ENCODE measurements at regions not wholly inside any gene's neighbourhood (a gene's known extent, or its start where the extent isn't known, plus 50 kb on each side); places are given as distances from the start of the nearest gene placed in this dataset.

GRCh38 chr14:85315733-85316290 lies 214.1 kb upstream of the FLRT2 start:
- H3K36me3 ChIP-seq = no peaks in the 10 kb centered on the region
- ATAC-seq (no peak), DNase-seq (no peak)
- no peak for TF ChIP-seq CTCF (IDR thresholded peaks at IDR 0.05)
- H3K27ac ChIP-seq = no peak overlapping the region
- H3K9me3 ChIP-seq = no peaks in the 10 kb centered on the region
- no peak overlapping the region for H3K4me3 ChIP-seq
- H3K27me3 ChIP-seq (ENCODE audit: low read depth) = no peaks in the 10 kb centered on the region
- intact Hi-C loops (cut with DNase I) = no loop called here
- peaks cover 6% of the 10 kb centered on the region for H3K4me1 ChIP-seq

- Histone ChIP-seq H3K4me1 (peaks cover 6% of the 10 kb centered on the region), H3K4me3 (no peak overlapping the region), H3K9me3 (no peaks in the 10 kb centered on the region), H3K27me3 (ENCODE audit: low read depth) (no peaks in the 10 kb centered on the region), H3K27ac (no peak overlapping the region), H3K36me3 (no peaks in the 10 kb centered on the region)
- no peak for ATAC-seq
- intact Hi-C loops (cut with DNase I) = no loop called here
- DNase-seq = no peak
- TF ChIP-seq CTCF (IDR thresholded peaks at IDR 0.05) = no peak
Measured at GRCh38 chr14:85316701-85317410, 213.1 kb upstream of the FLRT2 start.

GRCh38 chr14:85317491-85318021 lies 212.4 kb upstream of the FLRT2 start:
- no peak for TF ChIP-seq CTCF (IDR thresholded peaks at IDR 0.05)
- no peak overlapping the region for H3K4me3 ChIP-seq
- DNase-seq (no peak), ATAC-seq (no peak)
- intact Hi-C loops (cut with DNase I) = no loop called here
- no peak overlapping the region for H3K27ac ChIP-seq
- H3K27me3 ChIP-seq (ENCODE audit: low read depth) = no peaks in the 10 kb centered on the region
- H3K4me1 ChIP-seq = peaks cover 6% of the 10 kb centered on the region
- H3K9me3 ChIP-seq = no peaks in the 10 kb centered on the region
- no peaks in the 10 kb centered on the region for H3K36me3 ChIP-seq

- H3K4me3 ChIP-seq = no peak overlapping the region
- ATAC-seq = no peak
- no peaks in the 10 kb centered on the region for H3K27me3 ChIP-seq (ENCODE audit: low read depth)
- no peaks in the 10 kb centered on the region for H3K9me3 ChIP-seq
- DNase-seq = no peak
- intact Hi-C loops (cut with DNase I) = no loop called here
- H3K4me1 ChIP-seq = peaks cover 6% of the 10 kb centered on the region
- no peaks in the 10 kb centered on the region for H3K36me3 ChIP-seq
- TF ChIP-seq CTCF (IDR thresholded peaks at IDR 0.05) = no peak
- no peak overlapping the region for H3K27ac ChIP-seq
Measured at GRCh38 chr14:85319101-85319500, 210.8 kb upstream of the FLRT2 start.

- H3K36me3 ChIP-seq = no peaks in the 10 kb centered on the region
- H3K27me3 ChIP-seq (ENCODE audit: low read depth) = no peaks in the 10 kb centered on the region
- no peak overlapping the region for H3K27ac ChIP-seq
- intact Hi-C loops (cut with DNase I) = no loop called here
- H3K4me1 ChIP-seq = peaks cover 6% of the 10 kb centered on the region
- ATAC-seq (no peak), DNase-seq (no peak)
- no peak for TF ChIP-seq CTCF (IDR thresholded peaks at IDR 0.05)
- no peaks in the 10 kb centered on the region for H3K9me3 ChIP-seq
- no peak overlapping the region for H3K4me3 ChIP-seq
Measured at GRCh38 chr14:85319998-85320630, 209.8 kb upstream of the FLRT2 start.
